ENCODE measurements at regions not wholly inside any gene's neighbourhood (a gene's known extent, or its start where the extent isn't known, plus 50 kb on each side); places are given as distances from the start of the nearest gene placed in this dataset.

- no peaks in the 10 kb centered on the region for H3K79me2 ChIP-seq (ENCODE audit: control insufficient read depth, insufficient read depth, low read length)
- no peaks in the 10 kb centered on the region for H3K27me3 ChIP-seq (replicated peaks in 1 of 4; ENCODE audit: control extremely low read depth in 1 of 4, control insufficient read depth in 3 of 4, insufficient read depth in 4 of 4, low read length in 3 of 4)
- H3K4me1 ChIP-seq (ENCODE audit: control insufficient read depth in 2 of 2, insufficient read depth in 2 of 2, low read length in 2 of 2), result no peaks in the 10 kb centered on the region
- H3K27ac ChIP-seq (ENCODE audit: low read length in 2 of 2), result no peak overlapping the region
- no peak overlapping the region for H3K4me2 ChIP-seq (replicated peaks; ENCODE audit: low read depth, low read length, poor library complexity, severe bottlenecking)
- no peak overlapping the region for H3K9ac ChIP-seq (ENCODE audit: low read length)
- WGBS (ENCODE audit: insufficient coverage), result 94% methylated on average over 4 of the region's 5 CpGs
- Mint-ChIP-seq H3K27ac (no peak overlapping the region), H3K4me1 (no peaks in the 10 kb centered on the region), H3K9me3 (ENCODE audit: insufficient read depth) (no peaks in the 10 kb centered on the region), H3K27me3 (no peaks in the 10 kb centered on the region), H3K4me3 (no peak overlapping the region)
- TF ChIP-seq CTCF (IDR thresholded peaks at IDR 0.05) (no peak), EZH2 (IDR thresholded peaks at IDR 0.05; ENCODE audit: borderline replicate concordance, insufficient read depth, low read depth, low read length, poor library complexity, severe bottlenecking) (no peak)
- DNase-seq, result no peak
- intact Hi-C loops (cut with micrococcal nuclease), result no loop called here
- H3K4me3 ChIP-seq (ENCODE audit: control extremely low read depth in 1 of 5, extremely low read depth in 1 of 5, insufficient read depth in 1 of 5, low read depth in 2 of 5, low read length in 4 of 5), result no peak overlapping the region
- no peaks in the 10 kb centered on the region for H3K9me3 ChIP-seq (ENCODE audit: control extremely low read depth in 1 of 3, control insufficient read depth in 2 of 3, insufficient read depth in 1 of 3, low read length in 2 of 3)
- CTCF ChIA-PET, result no interaction called here
- H3K36me3 ChIP-seq (replicated peaks in 1 of 2; ENCODE audit: control extremely low read depth in 1 of 2, control insufficient read depth in 1 of 2, extremely low read depth in 1 of 2, insufficient read depth in 2 of 2, low read length in 1 of 2), result no peaks in the 10 kb centered on the region
- no peak overlapping the region for H2AFZ ChIP-seq (ENCODE audit: insufficient read depth, low read depth, low read length, poor library complexity, severe bottlenecking)
- no peaks in the 10 kb centered on the region for H4K20me1 ChIP-seq (ENCODE audit: control insufficient read depth, insufficient read depth, low read length, poor library complexity, severe bottlenecking)
- POLR2A ChIA-PET, result no interaction called here
- ATAC-seq (ENCODE audit: low read depth), result no peak
These were observed 109.6 kb downstream of the KCNJ2 start for GRCh38 chr17:70278844-70279462.

GRCh38 chr17:70286391-70286790 is 117.1 kb downstream of the KCNJ2 start:
- ChIA-PET POLR2A (no interaction called here), CTCF (no interaction called here)
- H3K27ac Mint-ChIP-seq, result no peak overlapping the region
- Histone ChIP-seq H3K27ac (ENCODE audit: low read length in 2 of 2) (no peak overlapping the region), H3K4me1 (ENCODE audit: control insufficient read depth in 2 of 2, insufficient read depth in 2 of 2, low read length in 2 of 2) (no peaks in the 10 kb centered on the region), H3K9ac (ENCODE audit: low read length) (no peak overlapping the region), H3K27me3 (replicated peaks in 1 of 4; ENCODE audit: control extremely low read depth in 1 of 4, control insufficient read depth in 3 of 4, insufficient read depth in 4 of 4, low read length in 3 of 4) (no peaks in the 10 kb centered on the region), H3K79me2 (ENCODE audit: control insufficient read depth, insufficient read depth, low read length) (no peaks in the 10 kb centered on the region), H3K9me3 (ENCODE audit: control extremely low read depth in 1 of 3, control insufficient read depth in 2 of 3, insufficient read depth in 1 of 3, low read length in 2 of 3) (no peaks in the 10 kb centered on the region), H4K20me1 (ENCODE audit: control insufficient read depth, insufficient read depth, low read length, poor library complexity, severe bottlenecking) (no peaks in the 10 kb centered on the region), H2AFZ (ENCODE audit: insufficient read depth, low read depth, low read length, poor library complexity, severe bottlenecking) (no peak overlapping the region), H3K4me3 (ENCODE audit: control extremely low read depth in 1 of 5, extremely low read depth in 1 of 5, insufficient read depth in 1 of 5, low read depth in 2 of 5, low read length in 4 of 5) (no peak overlapping the region), H3K36me3 (replicated peaks in 1 of 2; ENCODE audit: control extremely low read depth in 1 of 2, control insufficient read depth in 1 of 2, extremely low read depth in 1 of 2, insufficient read depth in 2 of 2, low read length in 1 of 2) (no peaks in the 10 kb centered on the region), H3K4me2 (replicated peaks; ENCODE audit: low read depth, low read length, poor library complexity, severe bottlenecking) (no peak overlapping the region)
- TF ChIP-seq EZH2 (IDR thresholded peaks at IDR 0.05; ENCODE audit: borderline replicate concordance, insufficient read depth, low read depth, low read length, poor library complexity, severe bottlenecking) (no peak), CTCF (IDR thresholded peaks at IDR 0.05) (no peak)
- intact Hi-C loops (cut with micrococcal nuclease), result no loop called here
- no peaks in the 10 kb centered on the region for H3K27me3 Mint-ChIP-seq
- no peak overlapping the region for H3K4me3 Mint-ChIP-seq
- no CpG with 5 or more reads among the region's 3 CpGs for WGBS (ENCODE audit: insufficient coverage)
- ATAC-seq (ENCODE audit: low read depth) (no peak), DNase-seq (no peak)
- H3K4me1 Mint-ChIP-seq, result no peaks in the 10 kb centered on the region
- H3K9me3 Mint-ChIP-seq (ENCODE audit: insufficient read depth), result peaks cover 2% of the 10 kb centered on the region

Measured in B cell (primary cell).